PC-9 (cell line): ENCODE measurements at regions not wholly inside any gene's neighbourhood (a gene's known extent, or its start where the extent isn't known, plus 50 kb on each side); places are given as distances from the start of the nearest gene placed in this dataset.

Experiments
- BruUV-seq: library from RNA; stranded (reverse); fragments of 400-500 nt; replicated peaks from 2 replicates; lab custom pipeline; 2021; lab: Mats Ljungman, UMichigan
- CTCF ChIA-PET: fragments of 300-600 bp; sonication (Branson Sonifier 250); formaldehyde crosslinking; loops from one replicate; lab custom pipeline; 2022; ENCODE audit warnings: antibody characterized with exemption; lab: Charles Lee
- POLR2A ChIA-PET: fragments of 300-600 bp; sonication (Branson Sonifier 250); formaldehyde crosslinking; loops from one replicate; lab custom pipeline; 2022; ENCODE audit warnings: antibody characterized with exemption; ENCODE audit not compliant: unreplicated experiment; lab: Charles Lee
- DNase-seq, 2 experiments: peaks; one replicate each; pipeline versions ENCODE4 v3.0.0 to v3.0.0-alpha.2; 2015 to 2022; ENCODE audit warnings: mixed read lengths in 1 of 2
- H2AFZ ChIP-seq: fragments of 200-600 bp; sonication (generic); 2 replicates; pipeline ENCODE4 v1.8.1; 2017; ENCODE audit warnings: antibody characterized with exemption
- H3F3A ChIP-seq: fragments of 200-600 bp; sonication (generic); 2 replicates; pipeline ENCODE4 v1.8.1; 2017; ENCODE audit warnings: antibody characterized with exemption, mild to moderate bottlenecking, low read depth; ENCODE audit not compliant: insufficient read depth
- H3K27ac ChIP-seq: fragments of 200-600 bp; sonication (generic); 2 replicates; pipeline ENCODE4 v1.6.1; 2016; ENCODE audit warnings: mixed run types
- H3K27me3 ChIP-seq: fragments of 200-600 bp; sonication (generic); 2 replicates; pipeline ENCODE4 v1.6.1; 2016; ENCODE audit warnings: low read depth, mixed run types; ENCODE audit not compliant: insufficient read depth
- H3K36me3 ChIP-seq: fragments of 200-600 bp; sonication (generic); 2 replicates; pipeline ENCODE4 v1.6.1; 2016; ENCODE audit warnings: low read depth, mixed run types
- H3K4me1 ChIP-seq: fragments of 200-600 bp; sonication (generic); replicated peaks from 2 replicates; pipeline ENCODE4 v1.6.1; 2016; ENCODE audit warnings: mixed run types; ENCODE audit not compliant: insufficient read depth
- H3K4me2 ChIP-seq: fragments of 200-600 bp; sonication (generic); 2 replicates; pipeline ENCODE4 v1.6.1; 2017; ENCODE audit warnings: mixed run types
- H3K4me3 ChIP-seq: fragments of 200-600 bp; sonication (generic); 2 replicates; pipeline ENCODE4 v1.6.1; 2016; ENCODE audit warnings: mixed run types
- H3K79me2 ChIP-seq: fragments of 200-600 bp; sonication (generic); 2 replicates; pipeline ENCODE4 v1.6.1; 2017; ENCODE audit warnings: low read depth, mixed run types
- H3K9me2 ChIP-seq: fragments of 200-600 bp; sonication (generic); 2 replicates; pipeline ENCODE4 v1.8.1; 2017; ENCODE audit warnings: mild to moderate bottlenecking; ENCODE audit not compliant: insufficient read depth
- H3K9me3 ChIP-seq: fragments of 200-600 bp; sonication (generic); 2 replicates; pipeline ENCODE4 v1.8.1; 2016; ENCODE audit warnings: low read depth; ENCODE audit not compliant: insufficient read depth
- H4K20me1 ChIP-seq: fragments of 200-600 bp; sonication (generic); 2 replicates; pipeline ENCODE4 v1.8.1; 2017; ENCODE audit not compliant: insufficient read depth
- EZH2 ChIP-seq: fragments of 200-600 bp; sonication (generic); IDR thresholded peaks from 2 replicates; pipeline ENCODE4 v1.8.0; 2017; ENCODE audit warnings: antibody characterized with exemption, low read depth
- intact Hi-C: fragments of 100-400 bp; cut with micrococcal nuclease; formaldehyde crosslinking; loops from one replicate; pipeline ENCODE4 v1.10.0; 2022; ENCODE audit not compliant: unreplicated experiment
- TF ChIP-seq, protein P1 (sequence below): fragments of 200-600 bp; sonication (generic); conservative IDR thresholded peaks from 2 replicates; pipeline ENCODE4 v1.6.1; 2017; ENCODE audit warnings: mixed run types, antibody characterized with exemption, mild to moderate bottlenecking, moderate library complexity

DNA sequence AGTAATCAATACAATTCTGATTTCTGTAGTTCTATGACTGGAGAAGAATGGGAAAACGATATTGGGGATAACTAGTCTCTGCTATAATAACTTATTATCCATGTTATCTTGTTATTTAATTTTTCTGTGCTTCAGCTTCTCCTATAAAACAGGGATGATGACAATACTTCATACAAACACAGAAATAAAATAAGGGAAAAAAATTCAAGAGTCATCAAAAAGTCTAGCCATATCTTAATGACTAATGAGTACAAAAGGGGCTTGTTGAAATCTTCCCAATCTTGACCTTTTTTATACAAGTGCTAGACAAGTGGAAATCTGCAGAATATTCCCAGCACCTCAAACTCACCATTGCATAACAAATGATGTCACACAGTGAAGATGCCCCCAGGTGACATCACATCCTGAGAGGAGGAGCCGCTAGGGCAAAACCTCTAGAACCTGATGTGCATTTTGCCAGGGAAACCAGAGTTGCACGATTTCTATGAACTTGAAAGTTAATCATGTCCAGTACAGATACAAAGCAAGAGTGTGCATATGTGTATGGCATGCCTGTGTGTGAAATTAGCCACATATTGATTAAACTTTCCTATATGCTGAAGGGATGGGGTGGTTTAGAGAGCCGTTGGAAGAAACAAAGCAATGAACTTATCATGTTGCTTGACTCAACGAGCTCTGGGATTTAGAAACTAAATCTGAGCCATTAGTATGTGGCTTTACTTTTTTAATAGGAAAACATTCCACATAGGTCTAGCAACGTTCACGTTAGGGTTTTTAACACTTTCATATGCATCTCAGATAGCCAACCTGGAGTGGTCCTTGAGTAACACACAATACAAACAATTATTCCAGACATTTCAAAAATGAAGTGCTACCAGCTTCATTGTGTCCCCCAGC, 278.9 kb downstream of the SLC4A3 start:
- no TSS peak for BruUV-seq
- POLR2A ChIA-PET, result no interaction called here
- no peak for DNase-seq

DNA sequence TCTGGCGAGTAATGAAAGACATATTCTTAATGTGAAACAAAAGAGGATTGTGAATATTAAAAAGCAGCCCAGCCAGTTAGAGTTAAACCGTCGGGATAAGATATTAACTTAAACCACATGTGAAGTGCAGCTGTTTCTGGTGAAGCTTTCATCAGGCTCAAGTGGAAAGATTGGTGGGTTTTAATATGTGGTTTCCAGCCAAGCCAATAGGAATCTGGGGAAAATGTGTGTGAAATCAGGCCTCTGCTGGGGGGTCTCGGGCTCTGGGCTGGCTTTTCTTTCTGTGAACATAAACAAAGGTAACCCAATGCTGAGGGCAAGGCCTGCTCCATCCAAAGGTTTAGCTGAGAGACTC, 279.6 kb downstream of the SLC4A3 start:
- Histone ChIP-seq H2AFZ (no peak overlapping the region), H3K27me3 (no peaks in the 10 kb centered on the region), H3K4me1 (no peaks in the 10 kb centered on the region), H3K27ac (no peak overlapping the region), H4K20me1 (no peaks in the 10 kb centered on the region), H3K4me3 (no peak overlapping the region), H3K9me3 (no peaks in the 10 kb centered on the region), H3K79me2 (no peaks in the 10 kb centered on the region), H3K36me3 (no peaks in the 10 kb centered on the region), H3K9me2 (no peaks in the 10 kb centered on the region), H3F3A (no peaks in the 10 kb centered on the region), H3K4me2 (no peak overlapping the region)
- CTCF ChIA-PET, result interaction anchor here (0.6 kb wide), 1 partner anchor 1145 kb away, joined by 5 read pairs; no protein-coding TSS in a partner anchor
- DNase-seq, result no peak
- TF ChIP-seq, protein P1, sequence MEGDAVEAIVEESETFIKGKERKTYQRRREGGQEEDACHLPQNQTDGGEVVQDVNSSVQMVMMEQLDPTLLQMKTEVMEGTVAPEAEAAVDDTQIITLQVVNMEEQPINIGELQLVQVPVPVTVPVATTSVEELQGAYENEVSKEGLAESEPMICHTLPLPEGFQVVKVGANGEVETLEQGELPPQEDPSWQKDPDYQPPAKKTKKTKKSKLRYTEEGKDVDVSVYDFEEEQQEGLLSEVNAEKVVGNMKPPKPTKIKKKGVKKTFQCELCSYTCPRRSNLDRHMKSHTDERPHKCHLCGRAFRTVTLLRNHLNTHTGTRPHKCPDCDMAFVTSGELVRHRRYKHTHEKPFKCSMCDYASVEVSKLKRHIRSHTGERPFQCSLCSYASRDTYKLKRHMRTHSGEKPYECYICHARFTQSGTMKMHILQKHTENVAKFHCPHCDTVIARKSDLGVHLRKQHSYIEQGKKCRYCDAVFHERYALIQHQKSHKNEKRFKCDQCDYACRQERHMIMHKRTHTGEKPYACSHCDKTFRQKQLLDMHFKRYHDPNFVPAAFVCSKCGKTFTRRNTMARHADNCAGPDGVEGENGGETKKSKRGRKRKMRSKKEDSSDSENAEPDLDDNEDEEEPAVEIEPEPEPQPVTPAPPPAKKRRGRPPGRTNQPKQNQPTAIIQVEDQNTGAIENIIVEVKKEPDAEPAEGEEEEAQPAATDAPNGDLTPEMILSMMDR, result no peak
- TF ChIP-seq EZH2, result no peak
- BruUV-seq, result no TSS peak
- intact Hi-C loops, result no loop called here
- POLR2A ChIA-PET, result interaction anchor here (0.7 kb wide), 1 partner anchor 113 kb away, joined by 3 read pairs; no protein-coding TSS in a partner anchor

More for the DNA sequence above, 278.9 kb downstream of the SLC4A3 start:
- TF ChIP-seq, protein P1, result no peak
- TF ChIP-seq EZH2, result no peak
- Histone ChIP-seq H3K9me2 (no peaks in the 10 kb centered on the region), H4K20me1 (no peaks in the 10 kb centered on the region), H3K27ac (no peak overlapping the region), H3K9me3 (no peaks in the 10 kb centered on the region), H2AFZ (no peak overlapping the region), H3K36me3 (no peaks in the 10 kb centered on the region), H3K4me3 (no peak overlapping the region), H3K27me3 (no peaks in the 10 kb centered on the region), H3K4me2 (no peak overlapping the region), H3K4me1 (no peaks in the 10 kb centered on the region), H3F3A (no peaks in the 10 kb centered on the region), H3K79me2 (no peaks in the 10 kb centered on the region)
- intact Hi-C loops, result no loop called here
- CTCF ChIA-PET, result no interaction called here

DNA sequence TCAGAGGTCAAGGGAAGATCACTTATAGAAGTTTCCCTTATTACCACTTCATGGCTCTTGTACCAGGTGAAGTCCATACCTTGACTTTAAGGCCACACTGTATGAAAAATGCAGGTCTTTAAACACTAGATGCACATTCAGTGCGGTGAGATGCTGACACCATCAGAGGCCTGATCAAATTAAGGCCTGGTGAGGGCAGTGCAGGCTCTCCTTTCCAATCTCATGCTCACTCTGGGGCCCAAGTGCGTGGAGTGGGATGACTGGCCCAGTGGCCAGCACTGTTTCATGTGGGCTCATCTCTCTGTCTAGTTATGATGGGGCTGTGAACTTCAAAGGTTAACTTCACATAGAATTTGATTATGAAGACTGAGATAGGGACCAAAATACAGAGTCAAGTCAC, 281.1 kb downstream of the SLC4A3 start:
- no TSS peak for BruUV-seq
- no peaks in the 10 kb centered on the region for H3K79me2 ChIP-seq
- no peaks in the 10 kb centered on the region for H3F3A ChIP-seq
- H3K27me3 ChIP-seq, result no peaks in the 10 kb centered on the region
- H3K4me3 ChIP-seq, result no peak overlapping the region
- H3K4me2 ChIP-seq, result no peak overlapping the region
- intact Hi-C loops, result no loop called here
- DNase-seq, result no peak
- TF ChIP-seq, protein P1, result no peak
- no peak for TF ChIP-seq EZH2
- ChIA-PET CTCF (no interaction called here), POLR2A (no interaction called here)
- no peaks in the 10 kb centered on the region for H3K4me1 ChIP-seq
- H3K36me3 ChIP-seq, result no peaks in the 10 kb centered on the region
- H3K27ac ChIP-seq, result no peak overlapping the region
- no peaks in the 10 kb centered on the region for H4K20me1 ChIP-seq
- no peaks in the 10 kb centered on the region for H3K9me2 ChIP-seq
- H3K9me3 ChIP-seq, result no peaks in the 10 kb centered on the region
- no peak overlapping the region for H2AFZ ChIP-seq
